Omental fat pad (tissue), 3 donors: ENCODE measurements at regions not wholly inside any gene's neighbourhood (a gene's known extent, or its start where the extent isn't known, plus 50 kb on each side); places are given as distances from the start of the nearest gene placed in this dataset. TPM values are rescaled to one million over a fixed set of nuclear protein-coding genes. Genes with fewer than 3 reads are reported as not detected.

ENCODE experiments used
- ATAC-seq: fragments of 150-250 bp; one replicate; pipeline ENCODE4 v1.9.1; 2016; ENCODE audit warnings: mild to moderate bottlenecking, moderate library complexity; ENCODE audit not compliant: low FRiP score
- DNase-seq: peaks from one replicate; pipeline ENCODE4 v3.0.0-alpha.2; 2019; ENCODE audit warnings: low spot score
- small RNA-seq: library from RNA; depleted of rRNA; stranded (forward); fragments of <200 nt; gene quantifications from one replicate; pipeline ENCODE3, GENCODE V24; 2016
- TF ChIP-seq, protein P1 (sequence below), 3 donors: fragments of 450-650 bp; IDR thresholded peaks; one replicate each; pipeline ENCODE4 v1.5.1; 2016 to 2017; ENCODE audit warnings: antibody characterized with exemption in 3 of 3, mild to moderate bottlenecking in 3 of 3, moderate library complexity in 2 of 3

DNA sequence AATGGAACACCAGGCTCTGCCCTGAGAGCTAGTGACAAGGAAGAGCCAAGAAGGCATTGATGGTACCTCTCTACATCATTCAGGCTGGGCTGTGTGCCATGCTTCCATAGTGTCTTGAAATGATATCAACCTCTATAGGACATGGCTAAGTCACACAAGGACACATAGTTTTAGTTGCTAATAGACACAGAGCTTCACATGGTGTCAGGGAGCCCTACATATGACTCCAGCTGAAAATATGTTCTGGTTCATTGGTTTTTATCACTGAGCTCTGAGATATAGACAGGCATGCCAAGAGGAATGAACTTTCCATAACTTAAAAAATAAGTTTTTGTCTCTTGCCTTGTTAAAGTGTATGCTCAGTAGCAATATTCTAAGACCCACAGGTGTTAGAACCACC is 72.1 kb upstream of the PRKG2 start:
- TF ChIP-seq, protein P1, sequence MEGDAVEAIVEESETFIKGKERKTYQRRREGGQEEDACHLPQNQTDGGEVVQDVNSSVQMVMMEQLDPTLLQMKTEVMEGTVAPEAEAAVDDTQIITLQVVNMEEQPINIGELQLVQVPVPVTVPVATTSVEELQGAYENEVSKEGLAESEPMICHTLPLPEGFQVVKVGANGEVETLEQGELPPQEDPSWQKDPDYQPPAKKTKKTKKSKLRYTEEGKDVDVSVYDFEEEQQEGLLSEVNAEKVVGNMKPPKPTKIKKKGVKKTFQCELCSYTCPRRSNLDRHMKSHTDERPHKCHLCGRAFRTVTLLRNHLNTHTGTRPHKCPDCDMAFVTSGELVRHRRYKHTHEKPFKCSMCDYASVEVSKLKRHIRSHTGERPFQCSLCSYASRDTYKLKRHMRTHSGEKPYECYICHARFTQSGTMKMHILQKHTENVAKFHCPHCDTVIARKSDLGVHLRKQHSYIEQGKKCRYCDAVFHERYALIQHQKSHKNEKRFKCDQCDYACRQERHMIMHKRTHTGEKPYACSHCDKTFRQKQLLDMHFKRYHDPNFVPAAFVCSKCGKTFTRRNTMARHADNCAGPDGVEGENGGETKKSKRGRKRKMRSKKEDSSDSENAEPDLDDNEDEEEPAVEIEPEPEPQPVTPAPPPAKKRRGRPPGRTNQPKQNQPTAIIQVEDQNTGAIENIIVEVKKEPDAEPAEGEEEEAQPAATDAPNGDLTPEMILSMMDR (IDR thresholded peaks at IDR 0.05) = no peak
- DNase-seq = no peak
- no peak for ATAC-seq

DNA sequence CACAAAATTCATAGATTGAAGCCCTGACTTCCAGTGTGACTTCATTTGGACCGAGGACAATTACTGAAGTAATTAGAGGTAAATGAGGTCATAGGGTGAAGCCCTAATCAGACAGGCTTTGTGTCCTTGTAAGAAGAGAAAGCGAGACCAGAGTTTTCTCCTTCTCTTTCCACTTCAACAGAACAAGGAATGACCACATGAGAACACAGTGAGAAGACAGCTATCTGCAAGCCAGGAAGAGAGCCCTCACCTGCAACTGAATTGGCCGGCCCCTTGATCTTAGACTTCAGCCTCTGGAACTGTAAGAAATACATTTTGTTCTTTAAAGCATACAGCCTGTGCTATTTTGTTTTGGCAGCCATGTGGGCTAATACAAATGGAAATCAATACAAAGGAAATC is 67.1 kb upstream of the PRKG2 start:
- no peak for DNase-seq
- ATAC-seq = no peak
- TF ChIP-seq, protein P1 (IDR thresholded peaks at IDR 0.05) = no peak

DNA sequence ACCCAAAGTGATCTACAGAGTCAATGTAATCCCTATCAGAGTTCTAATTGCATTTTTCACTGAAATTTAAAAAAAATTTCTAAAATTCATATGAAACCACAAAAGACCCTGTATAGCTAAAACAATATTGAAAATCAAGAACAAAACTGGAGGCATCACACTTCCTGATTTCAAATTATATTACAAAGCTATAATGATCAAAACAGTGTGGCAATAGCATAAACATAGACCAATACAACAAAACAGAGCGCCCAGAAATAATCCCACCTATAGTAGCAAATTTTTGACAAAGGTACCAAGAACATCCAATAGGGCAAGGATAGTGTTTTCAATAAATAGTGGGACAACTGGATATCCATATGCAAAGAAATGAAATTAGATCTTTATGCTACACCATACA is 59.4 kb upstream of the PRKG2 start:
- TF ChIP-seq, protein P1 (IDR thresholded peaks at IDR 0.05) = no peak
- DNase-seq (no peak), ATAC-seq (no peak)

DNA sequence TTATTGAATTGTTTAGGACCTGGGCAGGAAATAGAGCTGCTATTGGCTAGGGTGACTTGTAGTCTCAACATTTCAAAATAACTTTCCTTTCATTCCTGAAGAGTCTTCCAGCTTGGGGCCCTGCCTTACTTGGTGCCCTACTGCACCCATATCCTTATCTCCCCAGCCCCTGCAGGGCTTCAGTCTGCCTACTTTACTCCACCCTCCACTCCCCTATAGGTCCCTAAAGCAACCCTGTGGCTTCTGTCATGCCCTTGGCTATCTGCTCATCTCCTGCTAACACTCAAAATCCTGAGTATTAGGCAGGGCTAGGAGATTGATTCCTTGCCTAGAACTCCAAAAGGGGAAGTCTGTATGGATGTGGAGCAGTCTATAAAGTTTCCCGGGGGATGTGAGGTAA is 57.6 kb upstream of the PRKG2 start:
- TF ChIP-seq, protein P1 (IDR thresholded peaks at IDR 0.05) = no peak
- ATAC-seq = no peak
- no peak for DNase-seq

Small RNA genes in the stretch of these regions (small RNA-seq; reads per million reads assigned to genes)
- not detected for gene RNU5A-2P
